MM.1S (cell line): ENCODE measurements at regions not wholly inside any gene's neighbourhood (a gene's known extent, or its start where the extent isn't known, plus 50 kb on each side); places are given as distances from the start of the nearest gene placed in this dataset.
"Not testable (repeated sequence)": the region's sequence is repeated elsewhere in the genome, so short reads cannot be mapped to it uniquely, and the experiment has no call there.

Experiments
- DNase-seq: peaks from one replicate; pipeline ENCODE4 v3.0.0-alpha.2; 2015
- H2AFZ ChIP-seq: fragments of 300-600 bp; sonication (generic); 2 replicates; pipeline ENCODE4 v1.6.0; 2016; ENCODE audit warnings: antibody characterized with exemption, low read length
- H3F3A ChIP-seq: fragments of 300-600 bp; sonication (generic); 2 replicates; pipeline ENCODE4 v1.6.1; 2016; ENCODE audit warnings: mild to moderate bottlenecking, antibody characterized with exemption, low read length, moderate library complexity, mixed read lengths; ENCODE audit not compliant: insufficient read depth
- H3K27ac ChIP-seq: fragments of 300-600 bp; sonication (generic); 2 replicates; pipeline ENCODE4 v1.5.1; 2016; ENCODE audit warnings: mild to moderate bottlenecking, low read length
- H3K27me3 ChIP-seq: fragments of 300-600 bp; sonication (generic); replicated peaks from 2 replicates; pipeline ENCODE4 v1.6.0; 2016; ENCODE audit warnings: low read length; ENCODE audit not compliant: insufficient read depth
- H3K36me3 ChIP-seq: fragments of 300-600 bp; sonication (generic); replicated peaks from 2 replicates; pipeline ENCODE4 v1.6.1; 2016; ENCODE audit warnings: mild to moderate bottlenecking, low read length, mixed read lengths; ENCODE audit not compliant: insufficient read depth
- H3K4me1 ChIP-seq: fragments of 300-600 bp; sonication (generic); 2 replicates; pipeline ENCODE4 v1.6.1; 2016; ENCODE audit warnings: low read length, mixed read lengths
- H3K4me2 ChIP-seq: fragments of 300-600 bp; sonication (generic); 2 replicates; pipeline ENCODE4 v1.6.0; 2016; ENCODE audit warnings: low read depth, low read length
- H3K4me3 ChIP-seq: fragments of 300-600 bp; sonication (generic); 2 replicates; pipeline ENCODE4 v1.5.1; 2016; ENCODE audit warnings: low read length, mixed read lengths
- H3K79me2 ChIP-seq: fragments of 300-600 bp; sonication (generic); 2 replicates; pipeline ENCODE4 v1.6.1; 2016; ENCODE audit warnings: mixed run types, low read length, mixed read lengths
- H3K9ac ChIP-seq: fragments of 300-600 bp; sonication (generic); 2 replicates; pipeline ENCODE4 v1.6.1; 2016; ENCODE audit warnings: low read length, mixed read lengths
- H3K9me2 ChIP-seq: fragments of 300-600 bp; sonication (generic); replicated peaks from 2 replicates; pipeline ENCODE4 v1.6.1; 2016; ENCODE audit warnings: mild to moderate bottlenecking, low read length, mixed read lengths; ENCODE audit not compliant: insufficient read depth
- H3K9me3 ChIP-seq: fragments of 300-600 bp; sonication (generic); replicated peaks from 2 replicates; pipeline ENCODE4 v1.6.1; 2016; ENCODE audit warnings: mild to moderate bottlenecking, low read length, mixed read lengths; ENCODE audit not compliant: insufficient read depth
- H4K20me1 ChIP-seq: fragments of 300-600 bp; sonication (generic); 2 replicates; pipeline ENCODE4 v1.6.1; 2016; ENCODE audit warnings: mild to moderate bottlenecking, low read length, moderate library complexity, mixed read lengths; ENCODE audit not compliant: insufficient read depth
- EZH2 ChIP-seq: fragments of 300-600 bp; sonication (generic); optimal IDR thresholded peaks from 2 replicates; pipeline ENCODE3; 2017; ENCODE audit warnings: low read depth, mild to moderate bottlenecking, antibody characterized with exemption, low read length, mixed read lengths
- EZH2phosphoT487 ChIP-seq: fragments of 300-600 bp; sonication (generic); IDR thresholded peaks from 2 replicates; pipeline ENCODE4 v1.6.1; 2018; ENCODE audit warnings: antibody characterized with exemption, low read length
- TF ChIP-seq, protein P1 (sequence below): fragments of 300-600 bp; sonication (generic); IDR thresholded peaks from 2 replicates; pipeline ENCODE4 v1.5.1; 2016; ENCODE audit warnings: antibody characterized with exemption, low read length, mixed read lengths

DNA sequence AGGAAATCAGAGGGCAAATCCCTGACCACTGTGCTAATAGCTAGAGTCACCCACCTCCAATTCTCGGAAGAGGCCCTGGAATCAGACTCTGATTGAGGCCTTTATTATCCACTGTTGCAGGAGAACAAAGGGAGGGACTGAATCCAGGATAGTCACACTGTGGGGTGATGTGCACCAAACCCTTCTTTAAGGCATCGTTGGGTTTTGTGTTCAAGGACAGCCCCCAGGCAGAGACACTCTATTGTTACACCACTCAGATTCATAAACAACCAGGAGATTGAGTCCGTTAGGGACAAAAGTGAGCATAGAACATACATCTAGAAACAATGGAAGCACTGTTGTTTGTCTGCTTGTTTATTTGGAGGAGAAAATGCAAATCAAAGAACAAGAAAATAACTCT is 124.6 kb upstream of the TBCA start:
- Histone ChIP-seq H3K9ac (no peak overlapping the region), H3K9me3 (no peaks in the 10 kb centered on the region), H4K20me1 (no peaks in the 10 kb centered on the region), H3K9me2 (no peaks in the 10 kb centered on the region), H3K79me2 (no peaks in the 10 kb centered on the region), H3K36me3 (no peaks in the 10 kb centered on the region), H3K27me3 (no peaks in the 10 kb centered on the region), H3K27ac (no peak overlapping the region), H3K4me2 (no peak overlapping the region), H3K4me1 (no peaks in the 10 kb centered on the region), H3F3A (no peaks in the 10 kb centered on the region), H3K4me3 (no peak overlapping the region), H2AFZ (no peak overlapping the region)
- no peak for DNase-seq
- no peak for TF ChIP-seq EZH2
- TF ChIP-seq EZH2phosphoT487, result no peak
- TF ChIP-seq, protein P1, sequence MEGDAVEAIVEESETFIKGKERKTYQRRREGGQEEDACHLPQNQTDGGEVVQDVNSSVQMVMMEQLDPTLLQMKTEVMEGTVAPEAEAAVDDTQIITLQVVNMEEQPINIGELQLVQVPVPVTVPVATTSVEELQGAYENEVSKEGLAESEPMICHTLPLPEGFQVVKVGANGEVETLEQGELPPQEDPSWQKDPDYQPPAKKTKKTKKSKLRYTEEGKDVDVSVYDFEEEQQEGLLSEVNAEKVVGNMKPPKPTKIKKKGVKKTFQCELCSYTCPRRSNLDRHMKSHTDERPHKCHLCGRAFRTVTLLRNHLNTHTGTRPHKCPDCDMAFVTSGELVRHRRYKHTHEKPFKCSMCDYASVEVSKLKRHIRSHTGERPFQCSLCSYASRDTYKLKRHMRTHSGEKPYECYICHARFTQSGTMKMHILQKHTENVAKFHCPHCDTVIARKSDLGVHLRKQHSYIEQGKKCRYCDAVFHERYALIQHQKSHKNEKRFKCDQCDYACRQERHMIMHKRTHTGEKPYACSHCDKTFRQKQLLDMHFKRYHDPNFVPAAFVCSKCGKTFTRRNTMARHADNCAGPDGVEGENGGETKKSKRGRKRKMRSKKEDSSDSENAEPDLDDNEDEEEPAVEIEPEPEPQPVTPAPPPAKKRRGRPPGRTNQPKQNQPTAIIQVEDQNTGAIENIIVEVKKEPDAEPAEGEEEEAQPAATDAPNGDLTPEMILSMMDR, result no peak

DNA sequence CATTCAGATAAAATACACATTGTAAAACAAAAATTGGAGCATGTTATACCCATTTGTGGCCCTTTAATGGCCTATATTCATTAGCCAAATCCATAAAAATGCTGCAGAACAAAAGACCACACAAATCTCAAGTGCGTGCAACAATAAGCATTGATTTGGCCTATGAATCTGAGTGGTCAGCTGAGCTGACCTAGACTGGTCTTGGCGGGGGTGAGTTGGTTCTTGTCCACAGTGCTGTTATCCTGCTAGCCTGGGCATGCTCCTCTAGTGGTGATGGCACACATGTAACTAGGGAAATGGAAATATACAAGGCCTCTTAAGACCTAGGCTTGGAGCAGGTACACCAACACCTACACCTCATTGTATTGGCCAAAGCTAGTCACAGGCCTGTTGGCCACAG is 122.2 kb upstream of the TBCA start:
- Histone ChIP-seq H3K9ac (no peak overlapping the region), H3K4me3 (no peak overlapping the region), H2AFZ (no peak overlapping the region), H4K20me1 (no peaks in the 10 kb centered on the region), H3K4me2 (no peak overlapping the region), H3K4me1 (no peaks in the 10 kb centered on the region), H3K36me3 (no peaks in the 10 kb centered on the region), H3K9me3 (no peaks in the 10 kb centered on the region), H3K9me2 (no peaks in the 10 kb centered on the region), H3K27me3 (no peaks in the 10 kb centered on the region), H3K79me2 (no peaks in the 10 kb centered on the region), H3F3A (no peaks in the 10 kb centered on the region), H3K27ac (no peak overlapping the region)
- TF ChIP-seq, protein P1, result no peak
- no peak for TF ChIP-seq EZH2
- TF ChIP-seq EZH2phosphoT487, result no peak
- no peak for DNase-seq

DNA sequence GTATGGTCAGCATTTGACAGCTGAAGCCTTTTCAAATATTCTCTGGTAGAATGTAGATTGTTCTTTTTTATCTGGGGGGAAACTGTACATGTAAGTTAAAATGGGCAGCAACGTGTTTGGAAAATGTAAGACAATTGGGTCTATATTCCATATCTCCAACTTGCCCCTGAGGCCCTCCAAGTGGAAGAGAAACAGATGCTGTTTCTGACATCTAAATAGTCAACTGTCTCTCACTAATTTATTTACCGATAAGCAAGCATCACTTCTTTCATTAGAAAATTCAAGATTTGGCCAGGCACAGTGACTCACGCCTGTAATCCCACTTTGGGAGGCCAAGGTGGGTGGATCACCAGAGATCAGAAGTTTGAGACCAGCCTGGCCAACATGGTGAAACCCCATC is 120.2 kb upstream of the TBCA start:
- Histone ChIP-seq H3K4me2 (no peak overlapping the region), H3F3A (no peaks in the 10 kb centered on the region), H4K20me1 (no peaks in the 10 kb centered on the region), H3K9ac (no peak overlapping the region), H3K27ac (no peak overlapping the region), H3K27me3 (no peaks in the 10 kb centered on the region), H3K4me1 (no peaks in the 10 kb centered on the region), H3K79me2 (no peaks in the 10 kb centered on the region), H3K4me3 (no peak overlapping the region), H3K36me3 (no peaks in the 10 kb centered on the region), H3K9me2 (no peaks in the 10 kb centered on the region), H2AFZ (no peak overlapping the region), H3K9me3 (no peaks in the 10 kb centered on the region)
- no peak for DNase-seq
- TF ChIP-seq EZH2 (no peak), EZH2phosphoT487 (no peak)
- TF ChIP-seq, protein P1, result no peak

DNA sequence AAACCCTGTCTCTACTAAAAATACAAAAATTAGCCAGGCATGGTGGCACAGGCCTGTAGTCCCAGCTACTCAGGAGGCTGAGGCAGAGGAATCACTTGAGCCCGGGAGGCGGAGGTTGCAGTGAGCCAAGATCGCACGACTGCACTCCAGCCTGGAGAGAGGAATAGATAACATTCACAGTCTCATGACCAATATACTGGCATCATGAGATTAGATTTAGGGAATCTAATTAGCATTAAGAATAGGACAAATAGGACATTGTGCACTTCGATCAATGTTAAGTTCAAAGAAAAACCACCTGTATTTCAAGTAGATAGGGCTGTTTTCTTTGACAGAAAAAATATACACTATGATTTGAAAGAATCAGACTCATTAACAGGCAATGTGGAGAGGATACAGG is 118.0 kb upstream of the TBCA start:
- not testable (repeated sequence) for H3K79me2 ChIP-seq, H3K9ac ChIP-seq, H3K4me1 ChIP-seq, H3K36me3 ChIP-seq, H3K4me2 ChIP-seq, H3K9me3 ChIP-seq, H3K4me3 ChIP-seq, H3F3A ChIP-seq, DNase-seq, H4K20me1 ChIP-seq, H3K27ac ChIP-seq, H3K27me3 ChIP-seq, H3K9me2 ChIP-seq, H2AFZ ChIP-seq
